HFFc6 (cell line): ENCODE measurements at regions not wholly inside any gene's neighbourhood (a gene's known extent, or its start where the extent isn't known, plus 50 kb on each side); places are given as distances from the start of the nearest gene placed in this dataset.

Experiments
- DNase-seq: peaks from one replicate; pipeline ENCODE4 v3.0.0-alpha.2; 2018
- H3K27ac Mint-ChIP-seq: 2 replicates; pipeline ENCODE4 v1.8.0; 2020; ENCODE audit warnings: mild to moderate bottlenecking, mixed read lengths
- H3K27me3 Mint-ChIP-seq: 2 replicates; pipeline ENCODE4 v1.8.0; 2021; ENCODE audit warnings: mild to moderate bottlenecking, moderate library complexity, mixed read lengths; ENCODE audit not compliant: insufficient read depth
- H3K36me3 Mint-ChIP-seq: 2 replicates; pipeline ENCODE4 v1.8.0; 2021; ENCODE audit warnings: low read depth, mixed read lengths
- H3K4me1 Mint-ChIP-seq: 2 replicates; pipeline ENCODE4 v1.8.0; 2020; ENCODE audit warnings: low read depth, mixed read lengths
- H3K4me3 Mint-ChIP-seq: 2 replicates; pipeline ENCODE4 v1.8.0; 2020; ENCODE audit warnings: mild to moderate bottlenecking, moderate library complexity, mixed read lengths
- H3K9me3 Mint-ChIP-seq: 2 replicates; pipeline ENCODE4 v1.8.0; 2020; ENCODE audit warnings: mild to moderate bottlenecking, mixed read lengths
- TF ChIP-seq, protein P1 (sequence below): fragments of 200-600 bp; sonication (generic); IDR thresholded peaks from 2 replicates; pipeline ENCODE4 v1.5.0; 2021; ENCODE audit warnings: antibody characterized with exemption, mild to moderate bottlenecking

DNA sequence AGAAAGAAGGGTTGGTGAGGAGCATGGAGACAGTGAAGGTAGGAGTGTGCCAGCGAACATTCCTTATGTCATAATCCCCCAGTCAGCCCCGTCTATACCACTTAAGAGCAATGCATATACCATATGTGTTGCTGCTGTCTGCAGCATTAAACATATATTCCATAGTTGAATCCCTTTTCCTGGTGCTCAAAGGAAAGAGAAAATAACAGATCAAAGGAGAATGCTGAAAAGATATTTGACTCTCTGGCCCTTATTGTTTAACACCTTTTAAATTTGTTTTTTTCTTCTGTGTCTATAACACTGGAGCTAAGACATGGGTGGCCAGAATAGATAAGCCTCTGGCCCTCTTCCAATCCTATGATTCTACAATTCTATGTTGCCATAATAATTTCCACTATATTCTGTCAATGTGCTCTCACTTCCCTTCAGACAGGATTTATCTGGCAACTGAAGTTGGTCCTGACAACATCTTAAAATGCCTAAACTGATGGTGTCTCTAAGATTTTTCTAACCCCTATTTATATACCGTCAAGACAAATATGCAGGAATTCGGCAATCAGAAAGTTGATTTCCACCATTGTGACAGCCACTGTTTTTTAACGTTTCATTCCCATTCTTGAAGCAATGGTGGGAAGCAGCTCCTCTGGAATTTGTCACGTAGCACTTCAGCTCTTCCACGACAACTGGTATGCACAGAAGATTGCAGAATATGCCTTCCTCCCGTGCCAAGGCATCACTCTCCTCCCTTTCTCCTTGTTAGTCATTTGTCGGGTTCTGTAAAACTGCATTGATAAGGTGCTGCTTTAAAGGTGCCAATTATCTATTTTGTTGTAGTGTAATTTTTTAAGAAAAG is 204.7 kb downstream of the BCAT1 start:
- no peaks in the 10 kb centered on the region for H3K36me3 Mint-ChIP-seq
- TF ChIP-seq, protein P1, sequence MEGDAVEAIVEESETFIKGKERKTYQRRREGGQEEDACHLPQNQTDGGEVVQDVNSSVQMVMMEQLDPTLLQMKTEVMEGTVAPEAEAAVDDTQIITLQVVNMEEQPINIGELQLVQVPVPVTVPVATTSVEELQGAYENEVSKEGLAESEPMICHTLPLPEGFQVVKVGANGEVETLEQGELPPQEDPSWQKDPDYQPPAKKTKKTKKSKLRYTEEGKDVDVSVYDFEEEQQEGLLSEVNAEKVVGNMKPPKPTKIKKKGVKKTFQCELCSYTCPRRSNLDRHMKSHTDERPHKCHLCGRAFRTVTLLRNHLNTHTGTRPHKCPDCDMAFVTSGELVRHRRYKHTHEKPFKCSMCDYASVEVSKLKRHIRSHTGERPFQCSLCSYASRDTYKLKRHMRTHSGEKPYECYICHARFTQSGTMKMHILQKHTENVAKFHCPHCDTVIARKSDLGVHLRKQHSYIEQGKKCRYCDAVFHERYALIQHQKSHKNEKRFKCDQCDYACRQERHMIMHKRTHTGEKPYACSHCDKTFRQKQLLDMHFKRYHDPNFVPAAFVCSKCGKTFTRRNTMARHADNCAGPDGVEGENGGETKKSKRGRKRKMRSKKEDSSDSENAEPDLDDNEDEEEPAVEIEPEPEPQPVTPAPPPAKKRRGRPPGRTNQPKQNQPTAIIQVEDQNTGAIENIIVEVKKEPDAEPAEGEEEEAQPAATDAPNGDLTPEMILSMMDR = no peak

DNA sequence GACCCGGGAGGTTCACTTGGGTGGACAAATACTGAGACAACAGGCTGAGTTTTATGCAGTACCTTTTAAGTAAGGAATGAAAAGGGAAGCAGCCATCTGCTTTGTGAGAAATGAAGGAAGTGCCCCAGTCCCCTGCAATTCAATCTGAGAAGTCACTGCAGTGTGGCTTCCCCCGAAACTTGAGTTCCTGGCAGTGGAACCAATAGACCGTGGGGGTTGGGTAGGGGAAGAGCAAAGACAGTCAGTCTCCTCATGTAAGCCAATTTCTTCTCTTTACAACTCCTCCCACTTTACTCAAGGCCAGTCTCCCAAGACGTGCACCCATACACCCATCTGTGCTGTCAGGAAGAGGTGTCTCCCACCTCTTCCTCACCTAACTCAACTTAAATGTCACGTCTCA is 206.5 kb downstream of the BCAT1 start:
- Mint-ChIP-seq H3K36me3 (no peaks in the 10 kb centered on the region), H3K27me3 (peaks cover 7% of the 10 kb centered on the region), H3K9me3 (no peaks in the 10 kb centered on the region), H3K4me1 (0 out of 2 replicates have a peak, but pooled peaks cover 5% of the 10 kb centered on the region), H3K27ac (no peak overlapping the region), H3K4me3 (no peak overlapping the region)
- no peak for DNase-seq
- TF ChIP-seq, protein P1 = no peak

More for the DNA sequence above, 204.7 kb downstream of the BCAT1 start:
- Mint-ChIP-seq H3K4me3 (no peak overlapping the region), H3K27ac (no peak overlapping the region), H3K27me3 (peaks cover 12% of the 10 kb centered on the region), H3K9me3 (no peaks in the 10 kb centered on the region), H3K4me1 (0 out of 2 replicates have a peak, but pooled peaks cover 5% of the 10 kb centered on the region)
- DNase-seq = no peak

DNA sequence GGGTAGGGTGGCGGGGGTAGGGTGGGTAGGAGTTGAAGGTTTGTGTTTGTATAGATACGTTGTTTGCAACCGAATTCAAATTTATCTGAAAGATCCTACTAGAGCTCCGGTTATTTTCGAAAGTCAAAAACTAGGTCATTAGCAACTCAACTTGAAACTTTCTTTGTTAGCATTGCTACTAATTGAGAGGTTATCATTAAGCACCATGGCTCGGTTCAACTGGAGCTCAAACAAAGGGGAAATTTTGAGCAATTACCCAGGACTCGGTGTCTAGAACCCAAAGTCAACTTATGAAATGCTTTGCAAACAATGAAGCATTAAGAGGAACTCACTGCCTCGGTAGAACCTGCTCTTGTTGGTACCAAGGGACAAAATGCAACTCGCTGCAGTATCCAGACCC is 207.7 kb downstream of the BCAT1 start:
- no peaks in the 10 kb centered on the region for H3K9me3 Mint-ChIP-seq
- TF ChIP-seq, protein P1 = no peak
- no peak overlapping the region for H3K4me3 Mint-ChIP-seq
- DNase-seq = no peak
- no peaks in the 10 kb centered on the region for H3K36me3 Mint-ChIP-seq
- H3K4me1 Mint-ChIP-seq = 0 out of 2 replicates have a peak, but pooled peaks cover 5% of the 10 kb centered on the region
- H3K27me3 Mint-ChIP-seq = peaks cover 5% of the 10 kb centered on the region
- no peak overlapping the region for H3K27ac Mint-ChIP-seq

DNA sequence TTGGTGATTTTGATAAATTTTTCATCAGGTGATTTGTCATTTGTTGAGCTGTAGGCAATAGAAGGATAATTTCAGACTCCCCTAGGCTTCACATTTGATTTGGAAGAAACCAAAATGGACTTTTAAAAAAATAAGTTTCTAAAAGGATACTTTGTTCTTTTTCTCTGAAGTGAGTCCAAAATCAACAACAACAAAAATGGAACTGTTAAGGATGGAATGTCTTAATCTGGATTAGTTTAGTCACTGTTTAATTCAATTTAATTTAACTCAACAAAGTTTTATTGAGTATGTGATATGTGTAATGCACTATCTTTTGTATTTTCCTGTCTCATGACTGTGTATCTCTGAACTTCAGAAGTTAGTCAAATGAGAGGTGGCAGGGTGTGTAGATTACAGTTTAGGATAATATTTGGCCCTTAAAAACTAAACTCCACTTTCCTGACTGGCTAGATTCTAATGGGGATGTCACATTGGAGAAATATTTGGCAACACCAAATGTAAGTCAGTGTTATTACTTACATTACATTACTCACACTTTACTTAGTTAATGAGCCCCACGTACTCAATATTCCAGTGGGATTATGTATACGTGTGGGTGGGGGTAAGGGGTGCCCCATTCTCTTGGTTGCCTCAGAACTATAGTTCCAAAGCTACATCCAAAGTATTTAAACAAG is 209.7 kb downstream of the BCAT1 start:
- TF ChIP-seq, protein P1 = no peak
- Mint-ChIP-seq H3K4me1 (0 out of 2 replicates have a peak, but pooled peaks cover 5% of the 10 kb centered on the region), H3K27ac (no peak overlapping the region), H3K36me3 (no peaks in the 10 kb centered on the region), H3K9me3 (no peaks in the 10 kb centered on the region), H3K4me3 (no peak overlapping the region), H3K27me3 (peaks cover 5% of the 10 kb centered on the region)
- DNase-seq = no peak

DNA sequence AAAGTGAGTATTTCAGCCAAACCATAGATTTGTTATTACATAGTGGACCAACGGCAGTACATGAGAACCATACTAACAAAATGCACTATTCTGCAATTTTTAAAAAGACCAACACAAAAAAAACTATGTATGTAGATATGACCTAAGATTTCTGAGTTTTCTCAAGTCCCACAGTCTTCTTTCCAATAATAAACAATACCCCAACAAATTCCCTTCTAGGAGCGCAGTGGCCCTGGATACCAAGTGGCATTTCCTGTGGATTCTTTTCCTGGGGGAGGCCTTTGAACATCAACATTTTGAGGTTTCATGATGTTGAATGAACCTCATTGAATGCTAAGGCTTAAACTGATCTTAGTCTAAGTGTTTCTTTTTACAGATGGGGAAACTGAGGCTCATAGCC is 210.5 kb downstream of the BCAT1 start:
- no peak for DNase-seq
- Mint-ChIP-seq H3K27me3 (peaks cover 4% of the 10 kb centered on the region), H3K27ac (no peak overlapping the region), H3K4me3 (no peak overlapping the region), H3K9me3 (no peaks in the 10 kb centered on the region), H3K36me3 (no peaks in the 10 kb centered on the region), H3K4me1 (0 out of 2 replicates have a peak, but pooled peaks cover 5% of the 10 kb centered on the region)
- TF ChIP-seq, protein P1 = no peak
